ENCODE measurements at regions not wholly inside any gene's neighbourhood (a gene's known extent, or its start where the extent isn't known, plus 50 kb on each side); places are given as distances from the start of the nearest gene placed in this dataset.

GRCh38 chr1:58312971-58313563, 233.5 kb downstream of the OMA1 start:
- TF ChIP-seq SIN3A (IDR thresholded peaks at IDR 0.05; ENCODE audit: borderline replicate concordance, insufficient read depth, low read length), result no peak
- no peak for TF ChIP-seq POLR2AphosphoS5 (IDR thresholded peaks at IDR 0.05; ENCODE audit: low read depth, low read length)
- no peak for TF ChIP-seq REST (IDR thresholded peaks at IDR 0.05; ENCODE audit: insufficient read depth in 1 of 2, low read depth in 2 of 2, low read length in 2 of 2)
- TF ChIP-seq TAF1 (IDR thresholded peaks at IDR 0.05; ENCODE audit: borderline replicate concordance, insufficient read depth, low read length), result no peak
